Posterior vena cava (tissue), 2 donors: ENCODE measurements at regions not wholly inside any gene's neighbourhood (a gene's known extent, or its start where the extent isn't known, plus 50 kb on each side); places are given as distances from the start of the nearest gene placed in this dataset.
"Not testable (repeated sequence)": the region's sequence is repeated elsewhere in the genome, so short reads cannot be mapped to it uniquely, and the experiment has no call there.

ENCODE experiments used
- DNase-seq: peaks from one replicate; pipeline ENCODE4 v3.0.0-alpha.2; 2020; ENCODE audit warnings: low spot score
- intact Hi-C, 2 donors: fragments of 100-400 bp; cut with DNase I; formaldehyde crosslinking; loops; one replicate each; pipeline versions ENCODE4 v1.14.1 to v1.14.2; 2022 to 2023
- donor health status: DM: yes; HTN: yes; CAD: no.
- donor health status: DM: yes; HTN: yes; CAD: no.

GRCh38 chr12:24541193-24541871, 407.6 kb downstream of the BCAT1 start:
- intact Hi-C loops = no loop called here
- DNase-seq = no peak

DNA sequence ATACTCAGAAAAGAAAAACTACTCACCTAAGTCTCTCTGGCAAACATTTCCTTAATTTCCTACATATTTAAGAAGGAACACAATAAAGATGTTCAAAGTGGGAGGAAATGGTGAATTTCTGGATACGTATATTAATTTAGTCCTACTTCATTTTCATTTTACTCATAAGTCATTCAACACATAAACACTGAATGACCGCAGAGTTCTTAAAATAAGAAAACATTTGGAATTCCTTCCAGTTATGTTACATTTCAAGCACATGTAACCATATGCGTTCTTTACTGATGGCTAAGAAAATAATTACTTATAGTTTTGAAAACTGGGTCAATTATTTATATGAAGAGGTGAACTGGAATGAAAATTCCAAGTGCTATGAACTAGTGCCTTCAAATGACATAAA, 409.3 kb downstream of the BCAT1 start:
- intact Hi-C loops = no loop called here
- DNase-seq = no peak

- intact Hi-C loops = no loop called here
- DNase-seq = no peak
Observed at GRCh38 chr12:24537083-24537860, 411.6 kb downstream of the BCAT1 start.

DNA sequence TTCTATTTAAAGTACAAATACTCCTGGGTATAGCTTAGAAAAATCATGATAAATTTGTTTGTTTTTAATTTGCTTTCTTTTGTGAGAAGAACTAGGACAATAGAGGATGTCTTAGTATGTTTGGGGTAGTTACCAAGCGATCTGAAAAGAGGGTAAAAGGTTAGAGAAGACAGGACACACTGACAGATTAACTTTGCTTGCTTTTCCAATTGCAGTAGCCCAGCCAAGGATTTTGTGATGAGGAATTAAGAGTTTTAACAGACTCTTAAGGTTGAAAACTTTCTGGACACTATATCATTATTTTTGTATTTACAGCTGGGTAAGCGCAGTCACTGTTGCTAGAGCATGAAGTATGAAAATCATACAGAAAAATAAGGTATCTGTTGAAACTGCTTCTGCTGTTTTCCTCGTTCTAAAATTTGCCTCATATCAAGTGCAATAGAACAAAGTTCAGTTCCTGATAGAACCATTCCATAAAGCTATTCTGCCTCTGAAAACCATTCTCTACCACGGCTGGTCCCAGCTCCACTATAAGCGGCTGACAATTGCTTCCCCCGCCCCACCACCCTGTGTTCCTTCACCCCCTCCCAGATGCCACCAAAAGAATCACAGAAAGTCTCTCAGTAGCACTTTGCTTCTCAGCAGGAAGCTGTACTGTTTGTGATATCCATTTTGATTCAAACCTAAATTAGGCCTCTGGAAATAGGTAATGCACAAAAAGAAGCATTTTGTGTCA, 413.4 kb downstream of the BCAT1 start:
- intact Hi-C loops = no loop called here
- no peak for DNase-seq

- DNase-seq = no peak
- intact Hi-C loops = no loop called here
Observed at GRCh38 chr12:24534622-24535021, 414.3 kb downstream of the BCAT1 start.

DNA sequence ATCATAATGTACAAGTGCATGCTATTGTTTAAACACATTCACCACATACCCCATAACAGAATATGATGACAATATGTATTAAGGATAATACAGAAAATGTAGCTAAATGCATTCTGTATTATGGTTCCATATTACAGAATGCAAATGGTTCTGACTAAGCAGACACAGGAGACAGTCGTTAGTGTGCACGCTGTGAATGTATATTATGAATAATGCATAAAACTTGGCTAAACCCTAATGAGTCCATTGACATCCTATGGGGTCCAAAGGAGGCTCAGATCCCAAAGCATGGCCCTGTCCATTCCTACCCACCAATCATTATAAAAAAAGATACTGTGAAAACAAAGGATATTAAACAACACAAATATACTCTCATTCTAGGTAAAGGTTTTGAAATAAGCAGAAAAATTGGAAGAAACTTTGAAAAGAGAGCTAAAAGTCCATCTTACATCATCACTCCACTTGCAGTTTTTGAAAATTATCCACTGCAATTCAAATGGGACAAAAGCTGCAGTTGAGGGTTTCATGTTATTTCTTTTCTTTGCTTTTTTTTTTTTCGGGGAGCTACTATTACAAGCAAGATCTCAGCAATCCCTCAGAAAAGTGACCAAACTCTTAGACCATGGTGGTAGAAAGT, 415.1 kb downstream of the BCAT1 start:
- DNase-seq = no peak
- intact Hi-C loops = no loop called here

DNA sequence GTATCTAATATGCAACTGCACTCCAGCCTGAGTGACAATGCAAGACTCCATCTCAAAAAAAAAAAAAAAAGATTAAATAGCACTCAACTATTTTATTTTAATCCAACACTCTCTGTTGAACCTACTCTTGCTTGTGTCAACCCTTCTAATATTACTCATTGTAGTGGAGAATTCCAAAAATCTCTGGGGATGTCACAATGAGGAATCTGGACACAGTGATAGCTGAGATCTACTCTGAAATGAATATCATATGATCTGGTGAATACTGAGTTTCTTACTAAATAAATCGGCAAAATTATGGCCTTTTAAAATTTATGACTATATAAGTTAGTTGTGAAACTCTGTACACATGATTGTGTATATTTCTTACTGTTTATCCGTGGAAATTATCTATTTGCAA, 418.2 kb downstream of the BCAT1 start:
- intact Hi-C loops = no loop called here
- no peak for DNase-seq

DNA sequence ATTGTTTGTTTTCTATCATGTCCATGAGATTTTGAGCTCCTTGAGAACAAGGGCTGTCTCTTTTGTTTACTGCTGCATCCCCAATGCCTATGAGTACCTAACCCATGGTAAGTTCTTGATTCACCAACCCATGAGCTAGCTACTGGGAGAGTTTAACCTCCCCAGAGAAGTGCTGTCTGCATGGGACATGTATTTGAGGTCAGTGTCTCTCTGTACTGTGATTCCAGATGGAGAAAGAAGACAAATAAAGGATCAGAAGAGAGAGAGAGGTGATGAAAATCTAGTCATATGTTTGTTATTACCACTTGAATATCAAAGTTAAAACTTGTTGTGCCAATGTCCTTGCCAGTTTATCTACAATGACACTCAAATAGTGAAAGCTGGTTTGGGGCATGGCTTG, 421.8 kb downstream of the BCAT1 start:
- no peak for DNase-seq

DNA sequence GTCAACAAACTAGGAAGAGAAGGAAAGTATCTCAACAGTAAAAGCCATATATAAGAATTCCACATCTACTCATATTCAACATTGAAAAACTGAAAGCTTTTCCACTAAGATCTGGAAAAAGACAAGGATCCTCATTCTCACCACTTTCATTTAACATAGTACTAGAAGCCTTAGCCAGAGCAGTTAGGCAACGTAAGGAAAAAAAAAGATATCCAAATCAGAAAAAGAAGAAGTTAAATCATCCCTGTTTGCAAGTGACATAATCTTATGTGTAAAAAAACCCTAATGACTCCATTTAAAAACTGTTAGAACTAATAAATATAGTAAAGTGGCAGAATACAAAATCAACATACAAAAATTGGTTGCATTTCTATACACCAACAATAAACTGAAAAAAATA, 426.2 kb downstream of the BCAT1 start:
- DNase-seq = no peak
- intact Hi-C loops = no loop called here

More for the DNA sequence above, 421.8 kb downstream of the BCAT1 start:
- intact Hi-C loops = no loop called here

- no peak for DNase-seq
- intact Hi-C loops = no loop called here
Observed at GRCh38 chr12:24519759-24520158, 429.1 kb downstream of the BCAT1 start.

- no peak for DNase-seq
- intact Hi-C loops = no loop called here
Observed at GRCh38 chr12:24517000-24517399, 431.9 kb downstream of the BCAT1 start.

DNA sequence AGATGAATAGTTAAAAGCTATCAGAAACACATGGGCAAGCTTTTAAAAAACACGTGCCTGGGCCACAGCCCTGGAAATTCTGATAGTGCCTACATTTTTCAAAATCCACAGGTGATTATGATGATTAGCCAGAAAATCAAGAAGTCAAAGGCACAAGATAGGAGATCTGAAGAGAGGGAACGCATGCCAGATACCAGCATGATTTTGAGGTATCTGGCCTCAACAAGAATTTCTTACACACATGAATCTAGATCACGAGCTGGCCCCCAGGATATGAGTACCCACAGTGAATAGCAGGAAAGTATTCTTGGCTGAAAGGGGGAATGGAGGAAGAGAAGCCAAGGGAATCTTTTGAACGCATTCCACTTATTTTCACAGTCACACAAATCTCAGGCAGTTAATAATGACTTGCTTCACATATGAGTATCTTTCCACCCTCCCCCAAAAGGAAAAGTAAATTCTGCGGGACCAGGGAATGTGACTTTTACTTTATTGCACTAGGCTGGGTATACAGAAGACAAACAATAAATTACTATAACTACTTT, 438.2 kb downstream of the BCAT1 start:
- intact Hi-C loops = no loop called here
- DNase-seq = no peak

GRCh38 chr12:24507827-24508226, 441.1 kb downstream of the BCAT1 start:
- DNase-seq = no peak
- intact Hi-C loops = no loop called here

DNA sequence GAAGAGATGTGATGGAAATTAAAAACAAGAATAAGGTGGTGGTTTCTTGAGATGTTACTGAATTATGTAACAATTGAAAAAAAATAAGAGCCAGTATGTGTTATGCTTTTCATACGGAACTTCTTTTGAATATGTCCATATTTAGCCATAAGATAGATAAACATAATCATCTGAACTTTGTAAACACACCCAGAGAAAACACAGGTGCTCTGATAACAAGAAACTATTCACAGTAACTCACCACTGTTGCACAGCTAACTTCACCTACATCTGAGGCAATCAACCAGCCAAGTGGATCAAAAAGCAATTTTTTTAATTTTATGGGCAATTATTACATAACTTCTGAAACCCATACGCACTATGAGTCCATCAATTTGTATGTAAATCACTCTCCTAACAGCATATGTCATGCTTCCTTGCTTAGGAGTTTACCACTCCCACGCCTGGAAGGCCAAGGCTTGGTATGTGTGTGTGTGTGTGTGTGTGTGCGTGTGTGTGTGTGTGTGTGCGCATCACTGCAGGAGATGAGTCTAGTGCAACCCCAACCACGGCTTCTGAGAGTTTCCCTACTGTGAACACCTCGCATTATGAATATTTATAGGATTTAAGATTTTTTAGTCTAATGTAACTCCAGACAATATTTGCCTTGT, 443.4 kb downstream of the BCAT1 start:
- DNase-seq = no peak
- intact Hi-C loops = no loop called here

GRCh38 chr12:24503477-24503876, 445.4 kb downstream of the BCAT1 start:
- DNase-seq, intact Hi-C loops: not testable (repeated sequence)

- intact Hi-C loops = no loop called here
- DNase-seq = no peak
Observed at GRCh38 chr12:24500831-24501230, 448.1 kb downstream of the BCAT1 start.

DNA sequence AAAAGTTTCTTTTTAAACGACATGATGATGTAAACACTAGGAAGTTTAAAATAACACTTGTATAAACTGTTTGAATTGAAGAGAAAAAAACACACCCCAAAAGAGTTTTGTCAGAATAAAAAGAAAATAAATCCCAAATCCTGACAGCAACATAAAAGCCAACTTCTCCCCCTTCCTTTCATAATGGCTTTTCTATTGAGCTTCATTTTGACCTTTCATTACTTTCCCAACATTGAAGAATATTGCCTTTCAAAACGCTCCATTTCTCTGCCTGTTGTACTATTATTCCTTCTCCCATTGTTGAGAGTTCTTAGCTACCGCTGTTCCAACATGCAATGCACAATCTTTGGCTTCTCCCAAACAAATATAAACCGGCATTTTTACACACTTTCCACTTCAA, 448.5 kb downstream of the BCAT1 start:
- no peak for DNase-seq
- intact Hi-C loops = no loop called here

DNA sequence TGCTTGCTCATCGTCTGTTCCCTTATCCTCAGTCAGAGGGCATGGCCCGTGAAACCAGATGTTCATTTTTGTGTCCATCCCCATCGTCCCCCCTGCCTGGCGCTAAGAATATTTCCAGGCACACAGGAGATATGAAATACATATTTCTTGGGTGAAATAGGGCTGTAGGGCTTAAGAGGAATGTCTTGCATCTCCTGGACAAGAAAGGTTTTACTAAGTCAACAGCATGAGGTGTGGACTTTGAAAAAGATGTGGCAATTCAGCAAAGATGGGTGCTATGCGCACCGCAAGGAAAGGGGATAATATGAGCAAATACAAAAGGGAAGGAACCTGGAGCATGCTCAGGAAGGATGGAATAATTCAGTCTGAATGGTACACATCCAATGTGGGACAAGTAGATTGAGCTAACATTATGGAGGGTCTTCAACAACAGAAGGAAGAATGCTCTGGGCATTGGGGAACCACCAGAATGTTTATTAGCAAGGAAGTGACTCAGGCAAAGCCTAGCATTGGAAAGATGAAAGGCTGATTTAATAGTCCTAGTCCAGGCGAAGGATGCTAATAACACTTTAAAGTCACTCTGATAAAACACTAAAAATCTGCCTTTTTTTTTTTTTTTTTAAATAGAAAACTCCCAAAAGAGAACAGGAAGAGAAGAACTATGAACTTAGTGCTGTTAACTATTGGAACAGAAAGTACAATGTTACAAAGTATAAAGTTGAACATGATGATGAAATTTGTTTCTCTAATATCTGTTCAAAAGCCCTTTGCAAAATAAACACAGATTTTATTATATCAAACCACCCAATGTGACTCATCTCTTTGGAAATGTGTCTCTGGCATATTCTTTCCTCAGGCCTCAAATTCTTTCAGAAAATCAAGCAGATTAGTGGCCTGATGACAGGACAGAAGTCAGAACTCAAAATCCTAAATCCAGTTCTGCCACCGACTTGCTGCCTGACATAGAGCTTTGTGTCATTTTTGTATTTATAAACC, 449.5 kb downstream of the BCAT1 start:
- intact Hi-C loops = no loop called here

More for the DNA sequence above, 449.5 kb downstream of the BCAT1 start:
- no peak for DNase-seq
